Liver (tissue), 8 donors: ENCODE measurements at regions not wholly inside any gene's neighbourhood (a gene's known extent, or its start where the extent isn't known, plus 50 kb on each side); places are given as distances from the start of the nearest gene placed in this dataset.
A peak's percentile ranks its signal among the peaks of the same experiment; 100 is the strongest.

Experiments used
- DNase-seq: peaks from one replicate; pipeline ENCODE4 v3.0.0-alpha.2; 2017; ENCODE audit warnings: low spot score
- H3K27ac ChIP-seq, 2 donors: one replicate each; pipeline ENCODE4 v1.7.0; 2013; ENCODE audit warnings: inconsistent platforms in 2 of 2, low read length in 2 of 2, control low read depth in 1 of 2, low read depth in 1 of 2, mild to moderate bottlenecking in 1 of 2
- H3K27me3 ChIP-seq, 4 donors: one replicate each; pipeline versions ENCODE4 v1.6.1 to v1.7.0; 2013; ENCODE audit warnings: low read length in 3 of 4, inconsistent platforms in 1 of 4, mild to moderate bottlenecking in 1 of 4, moderate library complexity in 1 of 4; ENCODE audit not compliant: control insufficient read depth in 4 of 4, insufficient read depth in 4 of 4
- H3K36me3 ChIP-seq, 4 donors: one replicate each; pipeline versions ENCODE4 v1.6.1 to v1.7.0; 2013; ENCODE audit warnings: low read length in 3 of 4, mild to moderate bottlenecking in 3 of 4, low read depth in 1 of 4, moderate library complexity in 1 of 4; ENCODE audit not compliant: control insufficient read depth in 4 of 4, insufficient read depth in 3 of 4
- H3K4me1 ChIP-seq, 4 donors: one replicate each; pipeline versions ENCODE4 v1.6.1 to v1.7.0; 2013; ENCODE audit warnings: low read length in 3 of 4, mild to moderate bottlenecking in 3 of 4, moderate library complexity in 1 of 4; ENCODE audit not compliant: control insufficient read depth in 4 of 4, insufficient read depth in 4 of 4
- H3K4me3 ChIP-seq, 3 donors: one replicate each; pipeline versions ENCODE4 v1.6.1 to v1.7.0; 2013; ENCODE audit warnings: low read length in 3 of 3, control low read depth in 1 of 3, low read depth in 1 of 3, mild to moderate bottlenecking in 1 of 3
- H3K9ac ChIP-seq, 2 donors: one replicate each; pipeline ENCODE4 v1.7.0; 2013; ENCODE audit warnings: low read length in 2 of 2, mild to moderate bottlenecking in 2 of 2, moderate library complexity in 2 of 2, control low read depth in 1 of 2, low read depth in 1 of 2
- H3K9me3 ChIP-seq, 4 donors: one replicate each; pipeline versions ENCODE4 v1.6.1 to v1.7.0; 2013; ENCODE audit warnings: low read length in 3 of 4; ENCODE audit not compliant: control insufficient read depth in 4 of 4
- CTCF ChIP-seq: fragments of 150-350 bp; IDR thresholded peaks from 2 replicates; pipeline ENCODE4 v1.5.1; 2017; ENCODE audit warnings: improper control_type of control experiment, low read depth, low read length; ENCODE audit not compliant: missing input control
- EGR1 ChIP-seq, 2 donors: IDR thresholded peaks; 2 replicates each; pipeline ENCODE4 v1.6.1; 2016 to 2018; ENCODE audit warnings: antibody characterized with exemption in 2 of 2, low read depth in 2 of 2
- FOXA1 ChIP-seq: IDR thresholded peaks from 2 replicates; pipeline ENCODE4 v1.6.1; 2016; ENCODE audit warnings: antibody characterized with exemption
- FOXA2 ChIP-seq: IDR thresholded peaks from 2 replicates; pipeline ENCODE4 v1.6.1; 2016; ENCODE audit warnings: antibody characterized with exemption
- GABPA ChIP-seq, 2 donors: IDR thresholded peaks in 1 of 2; conservative IDR thresholded peaks in 1 of 2; 2 replicates each; pipeline ENCODE4 v1.6.1; 2016; ENCODE audit warnings: antibody characterized with exemption in 2 of 2, mild to moderate bottlenecking in 1 of 2, moderate library complexity in 1 of 2
- HNF4A ChIP-seq, 2 donors: conservative IDR thresholded peaks; 2 replicates each; pipeline ENCODE4 v1.6.1; 2016; ENCODE audit warnings: antibody characterized with exemption in 2 of 2, mild to moderate bottlenecking in 2 of 2
- JUND ChIP-seq, 2 donors: IDR thresholded peaks; 2 replicates each; pipeline ENCODE4 v1.6.1; 2016; ENCODE audit warnings: antibody characterized with exemption in 2 of 2
- MAX ChIP-seq: IDR thresholded peaks from 2 replicates; pipeline ENCODE4 v1.6.1; 2016; ENCODE audit warnings: antibody characterized with exemption
- NR2F2 ChIP-seq: IDR thresholded peaks from 2 replicates; pipeline ENCODE4 v1.6.1; 2016; ENCODE audit warnings: antibody characterized with exemption
- RAD21 ChIP-seq, 2 donors: IDR thresholded peaks; 2 replicates each; pipeline ENCODE4 v1.6.1; 2016; ENCODE audit warnings: antibody characterized with exemption in 2 of 2, mild to moderate bottlenecking in 2 of 2
- REST ChIP-seq: IDR thresholded peaks from 2 replicates; pipeline ENCODE4 v1.6.1; 2016; ENCODE audit warnings: antibody characterized with exemption, mild to moderate bottlenecking
- RXRA ChIP-seq, 2 donors: IDR thresholded peaks; 2 replicates each; pipeline ENCODE4 v1.6.1; 2017 to 2018; ENCODE audit warnings: antibody characterized with exemption in 2 of 2, mild to moderate bottlenecking in 1 of 2
- SP1 ChIP-seq: IDR thresholded peaks from 2 replicates; pipeline ENCODE4 v1.6.1; 2018; ENCODE audit warnings: antibody characterized with exemption, mild to moderate bottlenecking
- TAF1 ChIP-seq: conservative IDR thresholded peaks from 2 replicates; pipeline ENCODE4 v1.6.1; 2016; ENCODE audit warnings: antibody characterized with exemption, mild to moderate bottlenecking
- YY1 ChIP-seq: IDR thresholded peaks from 2 replicates; pipeline ENCODE4 v1.6.1; 2016; ENCODE audit warnings: antibody characterized with exemption, mild to moderate bottlenecking
- WGBS: extraction: QIAGEN DNeasy Blood & Tissue Kit; methylation state at CpG from one replicate; pipeline ENCODE4 v1.1.7; 2013; 5-methylcytosine and 5-hydroxymethylcytosine counted together
- TF ChIP-seq, protein P1 (sequence below): IDR thresholded peaks from 2 replicates; pipeline ENCODE4 v1.6.1; 2016; ENCODE audit warnings: antibody characterized with exemption
- TF ChIP-seq, protein P2 (sequence below): IDR thresholded peaks from 2 replicates; pipeline ENCODE4 v1.6.1; 2016; ENCODE audit warnings: antibody characterized with exemption
- donor health status: healthy.
- donor health status: healthy.
- donor health status: healthy.
- donor health status: healthy.
- donor health status: healthy.

- no peaks in the 10 kb centered on the region for H3K9me3 ChIP-seq
- no peak overlapping the region for H3K27ac ChIP-seq
- peaks cover 0 to 4% (median 0%) of the 10 kb centered on the region in 4 donors for H3K4me1 ChIP-seq
- H3K27me3 ChIP-seq = no peaks in the 10 kb centered on the region
- H3K4me3 ChIP-seq = no peak overlapping the region
- H3K9ac ChIP-seq = no peak overlapping the region
- 82% methylated on average over 2 of the region's 2 CpGs for WGBS
- H3K36me3 ChIP-seq = no peaks in the 10 kb centered on the region
- DNase-seq = no peak
- TF ChIP-seq EGR1 (IDR thresholded peaks at IDR 0.05; ENCODE audit: low read depth in 2 of 2) (no peak), HNF4A (conservative IDR thresholded peaks at IDR 0.05) (no peak), RXRA (IDR thresholded peaks at IDR 0.05) (no peak), GABPA (IDR thresholded peaks at IDR 0.05 in 1 of 2, conservative IDR thresholded peaks at IDR 0.05 in 1 of 2) (no peak), JUND (IDR thresholded peaks at IDR 0.05) (no peak), NR2F2 (no peak), REST (no peak), CTCF (no peak), FOXA1 (no peak), FOXA2 (no peak)
- TF ChIP-seq, protein P1, sequence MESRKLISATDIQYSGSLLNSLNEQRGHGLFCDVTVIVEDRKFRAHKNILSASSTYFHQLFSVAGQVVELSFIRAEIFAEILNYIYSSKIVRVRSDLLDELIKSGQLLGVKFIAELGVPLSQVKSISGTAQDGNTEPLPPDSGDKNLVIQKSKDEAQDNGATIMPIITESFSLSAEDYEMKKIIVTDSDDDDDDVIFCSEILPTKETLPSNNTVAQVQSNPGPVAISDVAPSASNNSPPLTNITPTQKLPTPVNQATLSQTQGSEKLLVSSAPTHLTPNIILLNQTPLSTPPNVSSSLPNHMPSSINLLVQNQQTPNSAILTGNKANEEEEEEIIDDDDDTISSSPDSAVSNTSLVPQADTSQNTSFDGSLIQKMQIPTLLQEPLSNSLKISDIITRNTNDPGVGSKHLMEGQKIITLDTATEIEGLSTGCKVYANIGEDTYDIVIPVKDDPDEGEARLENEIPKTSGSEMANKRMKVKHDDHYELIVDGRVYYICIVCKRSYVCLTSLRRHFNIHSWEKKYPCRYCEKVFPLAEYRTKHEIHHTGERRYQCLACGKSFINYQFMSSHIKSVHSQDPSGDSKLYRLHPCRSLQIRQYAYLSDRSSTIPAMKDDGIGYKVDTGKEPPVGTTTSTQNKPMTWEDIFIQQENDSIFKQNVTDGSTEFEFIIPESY = no peak
Measured at GRCh38 chr2:145159676-145160075, 639.8 kb upstream of the ZEB2 start.

DNA sequence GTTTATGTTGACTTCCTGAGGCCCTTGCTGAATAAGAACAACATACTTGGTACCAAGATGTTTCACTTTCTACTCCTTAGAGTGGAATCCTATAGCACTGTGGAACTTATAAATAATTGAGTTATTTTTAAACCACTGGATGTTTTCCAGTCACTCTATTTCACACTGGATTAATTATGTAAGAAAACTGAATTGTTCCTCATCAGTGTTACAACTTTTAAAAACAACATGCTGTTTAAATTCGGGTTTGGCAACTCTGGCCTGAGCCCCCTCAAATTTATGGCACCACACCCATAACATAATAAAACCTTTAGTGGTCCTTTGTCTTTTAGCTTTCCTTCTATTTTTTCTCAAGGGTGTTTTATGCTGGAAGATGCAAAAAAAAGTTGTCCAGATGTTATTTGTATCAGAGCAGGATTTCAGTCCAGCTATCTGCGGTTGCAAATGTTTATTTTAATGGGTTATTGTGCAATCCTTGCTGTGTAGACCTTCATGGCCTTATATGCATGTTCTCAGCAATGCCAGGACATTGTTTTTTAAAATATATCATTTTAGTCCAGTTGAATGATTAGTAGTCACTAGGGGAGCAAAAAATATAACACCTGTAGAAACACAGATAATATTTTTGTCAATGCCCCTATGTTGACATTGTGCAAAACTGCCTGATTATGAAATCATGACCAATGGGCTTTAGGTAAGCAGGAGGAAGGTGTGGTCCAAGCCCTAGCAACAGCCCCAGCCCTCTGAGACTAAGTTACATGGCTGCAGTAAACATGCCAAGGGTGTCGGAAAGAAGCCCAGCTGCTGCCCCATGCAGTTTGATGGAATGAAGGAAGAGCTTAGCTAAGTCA lies 638.0 kb upstream of the ZEB2 start:
- peak; percentile 34 for DNase-seq
- 42% methylated on average over 3 of the region's 3 CpGs for WGBS
- Histone ChIP-seq H3K36me3 (no peaks in the 10 kb centered on the region), H3K4me1 (peaks cover 0 to 4% (median 0%) of the 10 kb centered on the region in 4 donors), H3K9ac (no peak overlapping the region), H3K27me3 (no peaks in the 10 kb centered on the region), H3K27ac (no peak overlapping the region), H3K4me3 (no peak overlapping the region), H3K9me3 (no peaks in the 10 kb centered on the region)
- TF ChIP-seq RAD21 (IDR thresholded peaks at IDR 0.05) (peak in 1 of 2 donors; percentile 42), CTCF (no peak), REST (no peak), YY1 (peak; percentile 24), SP1 (no peak), JUND (IDR thresholded peaks at IDR 0.05) (peak in 1 of 2 donors; percentile 13), HNF4A (conservative IDR thresholded peaks at IDR 0.05) (peak in 1 of 2 donors; percentile 38), MAX (no peak), TAF1 (no peak), FOXA2 (peak; percentile 52)
- TF ChIP-seq, protein P2, sequence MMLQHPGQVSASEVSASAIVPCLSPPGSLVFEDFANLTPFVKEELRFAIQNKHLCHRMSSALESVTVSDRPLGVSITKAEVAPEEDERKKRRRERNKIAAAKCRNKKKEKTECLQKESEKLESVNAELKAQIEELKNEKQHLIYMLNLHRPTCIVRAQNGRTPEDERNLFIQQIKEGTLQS = no peak
